MM.1S (cell line): ENCODE measurements at regions not wholly inside any gene's neighbourhood (a gene's known extent, or its start where the extent isn't known, plus 50 kb on each side); places are given as distances from the start of the nearest gene placed in this dataset.

Experiments used
- DNase-seq: peaks from one replicate; pipeline ENCODE4 v3.0.0-alpha.2; 2015
- H2AFZ ChIP-seq: fragments of 300-600 bp; sonication (generic); 2 replicates; pipeline ENCODE4 v1.6.0; 2016; ENCODE audit warnings: antibody characterized with exemption, low read length
- H3F3A ChIP-seq: fragments of 300-600 bp; sonication (generic); 2 replicates; pipeline ENCODE4 v1.6.1; 2016; ENCODE audit warnings: mild to moderate bottlenecking, antibody characterized with exemption, low read length, moderate library complexity, mixed read lengths; ENCODE audit not compliant: insufficient read depth
- H3K27ac ChIP-seq: fragments of 300-600 bp; sonication (generic); 2 replicates; pipeline ENCODE4 v1.5.1; 2016; ENCODE audit warnings: mild to moderate bottlenecking, low read length
- H3K27me3 ChIP-seq: fragments of 300-600 bp; sonication (generic); replicated peaks from 2 replicates; pipeline ENCODE4 v1.6.0; 2016; ENCODE audit warnings: low read length; ENCODE audit not compliant: insufficient read depth
- H3K36me3 ChIP-seq: fragments of 300-600 bp; sonication (generic); replicated peaks from 2 replicates; pipeline ENCODE4 v1.6.1; 2016; ENCODE audit warnings: mild to moderate bottlenecking, low read length, mixed read lengths; ENCODE audit not compliant: insufficient read depth
- H3K4me1 ChIP-seq: fragments of 300-600 bp; sonication (generic); 2 replicates; pipeline ENCODE4 v1.6.1; 2016; ENCODE audit warnings: low read length, mixed read lengths
- H3K4me2 ChIP-seq: fragments of 300-600 bp; sonication (generic); 2 replicates; pipeline ENCODE4 v1.6.0; 2016; ENCODE audit warnings: low read depth, low read length
- H3K4me3 ChIP-seq: fragments of 300-600 bp; sonication (generic); 2 replicates; pipeline ENCODE4 v1.5.1; 2016; ENCODE audit warnings: low read length, mixed read lengths
- H3K79me2 ChIP-seq: fragments of 300-600 bp; sonication (generic); 2 replicates; pipeline ENCODE4 v1.6.1; 2016; ENCODE audit warnings: mixed run types, low read length, mixed read lengths
- H3K9ac ChIP-seq: fragments of 300-600 bp; sonication (generic); 2 replicates; pipeline ENCODE4 v1.6.1; 2016; ENCODE audit warnings: low read length, mixed read lengths
- H3K9me2 ChIP-seq: fragments of 300-600 bp; sonication (generic); replicated peaks from 2 replicates; pipeline ENCODE4 v1.6.1; 2016; ENCODE audit warnings: mild to moderate bottlenecking, low read length, mixed read lengths; ENCODE audit not compliant: insufficient read depth
- H3K9me3 ChIP-seq: fragments of 300-600 bp; sonication (generic); replicated peaks from 2 replicates; pipeline ENCODE4 v1.6.1; 2016; ENCODE audit warnings: mild to moderate bottlenecking, low read length, mixed read lengths; ENCODE audit not compliant: insufficient read depth
- H4K20me1 ChIP-seq: fragments of 300-600 bp; sonication (generic); 2 replicates; pipeline ENCODE4 v1.6.1; 2016; ENCODE audit warnings: mild to moderate bottlenecking, low read length, moderate library complexity, mixed read lengths; ENCODE audit not compliant: insufficient read depth
- EZH2 ChIP-seq: fragments of 300-600 bp; sonication (generic); optimal IDR thresholded peaks from 2 replicates; pipeline ENCODE3; 2017; ENCODE audit warnings: low read depth, mild to moderate bottlenecking, antibody characterized with exemption, low read length, mixed read lengths
- EZH2phosphoT487 ChIP-seq: fragments of 300-600 bp; sonication (generic); IDR thresholded peaks from 2 replicates; pipeline ENCODE4 v1.6.1; 2018; ENCODE audit warnings: antibody characterized with exemption, low read length
- TF ChIP-seq, protein P1 (sequence below): fragments of 300-600 bp; sonication (generic); IDR thresholded peaks from 2 replicates; pipeline ENCODE4 v1.5.1; 2016; ENCODE audit warnings: antibody characterized with exemption, low read length, mixed read lengths

DNA sequence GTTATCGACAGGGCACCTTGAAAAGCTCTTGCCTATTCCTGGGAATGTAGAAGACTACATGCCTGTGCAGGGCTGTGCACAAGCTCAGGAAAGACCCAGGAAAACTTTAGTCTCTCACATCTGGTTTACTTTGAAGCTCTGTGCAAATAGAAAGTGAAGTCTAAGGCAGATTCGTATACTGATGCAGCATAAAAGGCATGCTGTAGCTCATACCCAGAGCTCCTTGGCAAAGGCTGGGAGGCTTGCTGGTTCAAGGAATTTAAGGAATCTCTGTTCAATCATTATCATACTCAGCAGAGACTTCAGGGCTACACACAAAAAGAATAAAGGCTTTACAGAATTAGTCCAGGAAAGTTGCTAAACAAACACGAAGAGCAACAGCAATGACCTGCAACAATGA is 192.0 kb downstream of the OTUD1 start:
- no peaks in the 10 kb centered on the region for H3K9me2 ChIP-seq
- H4K20me1 ChIP-seq, result no peaks in the 10 kb centered on the region
- no peaks in the 10 kb centered on the region for H3F3A ChIP-seq
- H3K4me2 ChIP-seq, result no peak overlapping the region
- no peak for TF ChIP-seq EZH2
- TF ChIP-seq, protein P1, sequence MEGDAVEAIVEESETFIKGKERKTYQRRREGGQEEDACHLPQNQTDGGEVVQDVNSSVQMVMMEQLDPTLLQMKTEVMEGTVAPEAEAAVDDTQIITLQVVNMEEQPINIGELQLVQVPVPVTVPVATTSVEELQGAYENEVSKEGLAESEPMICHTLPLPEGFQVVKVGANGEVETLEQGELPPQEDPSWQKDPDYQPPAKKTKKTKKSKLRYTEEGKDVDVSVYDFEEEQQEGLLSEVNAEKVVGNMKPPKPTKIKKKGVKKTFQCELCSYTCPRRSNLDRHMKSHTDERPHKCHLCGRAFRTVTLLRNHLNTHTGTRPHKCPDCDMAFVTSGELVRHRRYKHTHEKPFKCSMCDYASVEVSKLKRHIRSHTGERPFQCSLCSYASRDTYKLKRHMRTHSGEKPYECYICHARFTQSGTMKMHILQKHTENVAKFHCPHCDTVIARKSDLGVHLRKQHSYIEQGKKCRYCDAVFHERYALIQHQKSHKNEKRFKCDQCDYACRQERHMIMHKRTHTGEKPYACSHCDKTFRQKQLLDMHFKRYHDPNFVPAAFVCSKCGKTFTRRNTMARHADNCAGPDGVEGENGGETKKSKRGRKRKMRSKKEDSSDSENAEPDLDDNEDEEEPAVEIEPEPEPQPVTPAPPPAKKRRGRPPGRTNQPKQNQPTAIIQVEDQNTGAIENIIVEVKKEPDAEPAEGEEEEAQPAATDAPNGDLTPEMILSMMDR, result no peak
- no peaks in the 10 kb centered on the region for H3K9me3 ChIP-seq
- H3K36me3 ChIP-seq, result no peaks in the 10 kb centered on the region
- H2AFZ ChIP-seq, result no peak overlapping the region
- no peak overlapping the region for H3K4me3 ChIP-seq
- H3K79me2 ChIP-seq, result no peaks in the 10 kb centered on the region
- no peak overlapping the region for H3K9ac ChIP-seq
- no peak for DNase-seq
- H3K4me1 ChIP-seq, result no peaks in the 10 kb centered on the region
- no peak overlapping the region for H3K27ac ChIP-seq
- H3K27me3 ChIP-seq, result no peaks in the 10 kb centered on the region

DNA sequence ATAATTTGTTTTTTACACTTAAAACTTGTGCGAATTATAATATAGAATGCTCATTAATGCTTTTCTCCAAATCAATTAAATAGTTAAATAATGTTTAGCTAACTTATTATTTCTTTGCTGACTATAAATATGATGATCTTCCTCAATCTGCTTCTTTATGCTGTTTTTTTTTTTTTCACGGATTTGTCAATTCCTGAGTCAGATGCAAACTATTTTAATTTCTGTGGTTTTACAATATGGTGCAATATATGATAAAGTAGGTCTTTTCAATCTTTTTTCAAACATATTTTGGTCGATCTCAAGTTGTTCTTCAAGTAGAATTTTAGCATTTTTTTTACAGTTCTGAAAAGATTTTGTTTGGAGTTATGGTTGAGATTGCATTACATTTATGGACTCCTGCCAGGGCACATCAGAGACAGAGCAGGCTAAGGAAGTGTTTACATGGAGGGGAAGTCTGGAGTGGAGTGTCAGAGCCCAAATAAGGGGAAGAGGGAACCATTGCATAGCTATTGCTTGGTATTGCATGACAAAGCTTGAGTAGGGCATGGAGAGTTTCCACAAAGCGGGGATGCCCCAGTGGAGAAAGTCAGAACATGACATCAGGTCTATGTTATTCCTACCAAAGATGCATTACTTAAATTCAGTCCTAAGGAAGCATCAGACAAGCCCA is 204.4 kb downstream of the OTUD1 start:
- Histone ChIP-seq H3K4me1 (no peaks in the 10 kb centered on the region), H3K9ac (no peak overlapping the region), H3K9me3 (no peaks in the 10 kb centered on the region), H3K9me2 (no peaks in the 10 kb centered on the region), H3F3A (no peaks in the 10 kb centered on the region), H3K4me3 (no peak overlapping the region), H3K27me3 (no peaks in the 10 kb centered on the region), H3K4me2 (no peak overlapping the region), H3K79me2 (no peaks in the 10 kb centered on the region), H2AFZ (no peak overlapping the region), H3K36me3 (no peaks in the 10 kb centered on the region), H3K27ac (no peak overlapping the region), H4K20me1 (no peaks in the 10 kb centered on the region)
- DNase-seq, result no peak
- TF ChIP-seq EZH2phosphoT487 (no peak), EZH2 (no peak)
- TF ChIP-seq, protein P1, result no peak

DNA sequence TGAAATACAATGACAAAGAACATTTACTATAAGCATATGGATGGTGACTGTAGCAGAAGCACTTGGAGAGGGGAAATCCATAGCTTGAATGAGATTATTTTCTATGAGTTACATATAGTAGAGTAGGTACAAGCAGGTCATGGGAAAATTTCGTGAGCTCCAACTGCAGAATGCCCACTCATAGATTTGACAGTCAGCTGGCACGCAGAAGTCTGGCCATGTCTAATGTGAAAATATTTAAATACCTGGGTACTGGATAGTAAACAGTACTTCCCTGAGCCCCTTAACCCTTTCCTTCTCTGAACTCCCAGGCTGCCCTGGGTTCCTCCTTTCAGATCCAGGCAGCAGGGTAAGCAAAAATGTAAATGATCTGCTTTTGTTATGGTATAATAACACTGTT is 209.7 kb downstream of the OTUD1 start:
- Histone ChIP-seq H3K36me3 (no peaks in the 10 kb centered on the region), H3K4me1 (no peaks in the 10 kb centered on the region), H3K9me2 (no peaks in the 10 kb centered on the region), H3K27ac (no peak overlapping the region), H3K4me2 (no peak overlapping the region), H2AFZ (no peak overlapping the region), H3K79me2 (no peaks in the 10 kb centered on the region), H4K20me1 (no peaks in the 10 kb centered on the region), H3K9ac (no peak overlapping the region), H3F3A (no peaks in the 10 kb centered on the region), H3K27me3 (no peaks in the 10 kb centered on the region), H3K9me3 (no peaks in the 10 kb centered on the region), H3K4me3 (no peak overlapping the region)
- TF ChIP-seq EZH2phosphoT487 (no peak), EZH2 (no peak)
- TF ChIP-seq, protein P1, result no peak
- no peak for DNase-seq
